ENCODE measurements at regions not wholly inside any gene's neighbourhood (a gene's known extent, or its start where the extent isn't known, plus 50 kb on each side); places are given as distances from the start of the nearest gene placed in this dataset.

- Histone ChIP-seq H3K27ac (no peak overlapping the region), H3K36me3 (no peaks in the 10 kb centered on the region), H3K4me1 (no peaks in the 10 kb centered on the region), H3K4me3 (no peak overlapping the region), H3K9me3 (no peaks in the 10 kb centered on the region), H3K27me3 (no peaks in the 10 kb centered on the region)
- DNase-seq = no peak
- TF ChIP-seq CTCF (IDR thresholded peaks at IDR 0.05) (no peak), POLR2AphosphoS5 (IDR thresholded peaks at IDR 0.05) (no peak), POLR2A (IDR thresholded peaks at IDR 0.05) (no peak), EP300 (IDR thresholded peaks at IDR 0.05) (no peak)
- WGBS, 5 donors = 74 to 85% (median 82%) methylated on average over 4 of the region's 4 CpGs
- intact Hi-C loops (cut with DNase I; ENCODE audit: low total_unique reads) = no loop called here
Measured at GRCh38 chr6:122078481-122078880, 321.0 kb upstream of the HSF2 start.

GRCh38 chr6:122079916-122080315, 319.5 kb upstream of the HSF2 start:
- 73 to 79% (median 76%) methylated on average over 3 of the region's 3 CpGs for WGBS, 5 donors
- Histone ChIP-seq H3K9me3 (no peaks in the 10 kb centered on the region), H3K27ac (no peak overlapping the region), H3K36me3 (no peaks in the 10 kb centered on the region), H3K27me3 (no peaks in the 10 kb centered on the region), H3K4me1 (no peaks in the 10 kb centered on the region), H3K4me3 (no peak overlapping the region)
- intact Hi-C loops (cut with DNase I; ENCODE audit: low total_unique reads) = no loop called here
- DNase-seq = peak in 1 of 2 donors; percentile 29
- no peak for TF ChIP-seq POLR2AphosphoS5 (IDR thresholded peaks at IDR 0.05)
- TF ChIP-seq EP300 (IDR thresholded peaks at IDR 0.05) = no peak
- TF ChIP-seq POLR2A (IDR thresholded peaks at IDR 0.05) = no peak
- TF ChIP-seq CTCF (IDR thresholded peaks at IDR 0.05) = no peak

GRCh38 chr6:122081921-122082320, 317.5 kb upstream of the HSF2 start:
- no peaks in the 10 kb centered on the region for H3K4me1 ChIP-seq
- H3K36me3 ChIP-seq = no peaks in the 10 kb centered on the region
- DNase-seq = peak in 1 of 2 donors; percentile 41
- no peak overlapping the region for H3K4me3 ChIP-seq
- TF ChIP-seq POLR2AphosphoS5 (IDR thresholded peaks at IDR 0.05) (no peak), CTCF (IDR thresholded peaks at IDR 0.05) (no peak), EP300 (IDR thresholded peaks at IDR 0.05) (no peak), POLR2A (IDR thresholded peaks at IDR 0.05) (no peak)
- intact Hi-C loops (cut with DNase I; ENCODE audit: low total_unique reads) = no loop called here
- no peaks in the 10 kb centered on the region for H3K27me3 ChIP-seq
- H3K9me3 ChIP-seq = no peaks in the 10 kb centered on the region
- WGBS, 5 donors = 68 to 82% (median 76%) methylated on average over 5 of the region's 5 CpGs
- no peak overlapping the region for H3K27ac ChIP-seq

- H3K4me3 ChIP-seq = no peak overlapping the region
- H3K27me3 ChIP-seq = no peaks in the 10 kb centered on the region
- H3K36me3 ChIP-seq = no peaks in the 10 kb centered on the region
- no peaks in the 10 kb centered on the region for H3K9me3 ChIP-seq
- no peak for DNase-seq
- WGBS, 5 donors = 90 to 96% (median 94%) methylated on average over 13 of the region's 13 CpGs
- no peaks in the 10 kb centered on the region for H3K4me1 ChIP-seq
- TF ChIP-seq EP300 (IDR thresholded peaks at IDR 0.05) = no peak
- no peak for TF ChIP-seq POLR2A (IDR thresholded peaks at IDR 0.05)
- TF ChIP-seq POLR2AphosphoS5 (IDR thresholded peaks at IDR 0.05) = no peak
- TF ChIP-seq CTCF (IDR thresholded peaks at IDR 0.05) = no peak
- intact Hi-C loops (cut with DNase I; ENCODE audit: low total_unique reads) = no loop called here
- no peak overlapping the region for H3K27ac ChIP-seq
Measured at GRCh38 chr6:122082370-122082769, 317.1 kb upstream of the HSF2 start.

All from stomach (tissue), 8 donors.